KMS-11 (cell line): ENCODE measurements at regions not wholly inside any gene's neighbourhood (a gene's known extent, or its start where the extent isn't known, plus 50 kb on each side); places are given as distances from the start of the nearest gene placed in this dataset.

Experiments
- H2AFZ ChIP-seq: fragments of 200-600 bp; sonication (generic); 2 replicates; pipeline ENCODE4 v1.6.1; 2016; ENCODE audit warnings: antibody characterized with exemption, mixed run types, low read depth
- H3K27ac ChIP-seq: fragments of 200-600 bp; sonication (generic); 2 replicates; pipeline ENCODE4 v1.6.1; 2016; ENCODE audit warnings: mild to moderate bottlenecking, mixed run types
- H3K27me3 ChIP-seq: fragments of 200-600 bp; sonication (generic); 2 replicates; pipeline ENCODE4 v1.6.1; 2017; ENCODE audit warnings: mild to moderate bottlenecking, low read depth, mixed run types, moderate library complexity; ENCODE audit not compliant: insufficient read depth
- H3K36me3 ChIP-seq: fragments of 200-600 bp; sonication (generic); 2 replicates; pipeline ENCODE4 v1.6.1; 2017; ENCODE audit warnings: mild to moderate bottlenecking, mixed run types; ENCODE audit not compliant: insufficient read depth
- H3K4me1 ChIP-seq: fragments of 200-600 bp; sonication (generic); 2 replicates; pipeline ENCODE4 v1.6.1; 2016; ENCODE audit warnings: mild to moderate bottlenecking, low read depth, mixed run types; ENCODE audit not compliant: poor library complexity, severe bottlenecking
- H3K4me2 ChIP-seq: fragments of 200-600 bp; sonication (generic); 2 replicates; pipeline ENCODE4 v1.7.0; 2016; ENCODE audit warnings: mild to moderate bottlenecking, mixed run types
- H3K4me3 ChIP-seq: fragments of 200-600 bp; sonication (generic); IDR thresholded peaks from 2 replicates; pipeline ENCODE4 v1.6.1; 2017; ENCODE audit warnings: low read depth, low read length, mixed read lengths; ENCODE audit not compliant: insufficient read depth
- H3K79me2 ChIP-seq: fragments of 200-600 bp; sonication (generic); 2 replicates; pipeline ENCODE4 v1.6.1; 2016; ENCODE audit warnings: low read depth, mixed run types; ENCODE audit not compliant: insufficient read depth
- H3K9ac ChIP-seq: fragments of 200-600 bp; sonication (generic); 2 replicates; pipeline ENCODE4 v1.6.1; 2016; ENCODE audit warnings: mild to moderate bottlenecking, mixed run types
- H4K20me1 ChIP-seq: fragments of 200-600 bp; sonication (generic); 2 replicates; pipeline ENCODE4 v1.6.1; 2016; ENCODE audit warnings: mild to moderate bottlenecking, mixed run types; ENCODE audit not compliant: insufficient read depth
- CTCF ChIP-seq: fragments of 200-600 bp; sonication (generic); conservative IDR thresholded peaks from 2 replicates; pipeline ENCODE4 v1.6.1; 2017; ENCODE audit warnings: low read depth, mild to moderate bottlenecking, antibody characterized with exemption, low read length, moderate library complexity, mixed read lengths

GRCh38 chr5:58258984-58259684 is 200.8 kb downstream of the PLK2 start:
- no peak for TF ChIP-seq CTCF
- H3K27ac ChIP-seq, result no peak overlapping the region
- no peak overlapping the region for H3K9ac ChIP-seq

GRCh38 chr5:58255970-58256369 is 203.9 kb downstream of the PLK2 start:
- Histone ChIP-seq H3K27me3 (no peaks in the 10 kb centered on the region), H3K4me3 (no peak overlapping the region), H3K36me3 (no peaks in the 10 kb centered on the region), H2AFZ (no peak overlapping the region), H3K4me1 (no peaks in the 10 kb centered on the region), H3K27ac (no peak overlapping the region), H4K20me1 (no peaks in the 10 kb centered on the region), H3K9ac (no peak overlapping the region), H3K79me2 (no peaks in the 10 kb centered on the region), H3K4me2 (no peak overlapping the region)
- no peak for TF ChIP-seq CTCF

More at GRCh38 chr5:58258984-58259684, 200.8 kb downstream of the PLK2 start:
- H4K20me1 ChIP-seq, result no peaks in the 10 kb centered on the region
- no peak overlapping the region for H2AFZ ChIP-seq
- no peaks in the 10 kb centered on the region for H3K27me3 ChIP-seq
- H3K4me2 ChIP-seq, result no peak overlapping the region
- H3K4me1 ChIP-seq, result no peaks in the 10 kb centered on the region
- no peak overlapping the region for H3K4me3 ChIP-seq
- H3K79me2 ChIP-seq, result no peaks in the 10 kb centered on the region
- no peaks in the 10 kb centered on the region for H3K36me3 ChIP-seq

- Histone ChIP-seq H2AFZ (no peak overlapping the region), H3K79me2 (no peaks in the 10 kb centered on the region), H3K9ac (no peak overlapping the region), H3K4me1 (no peaks in the 10 kb centered on the region), H3K27ac (no peak overlapping the region), H4K20me1 (no peaks in the 10 kb centered on the region), H3K4me2 (no peak overlapping the region), H3K4me3 (no peak overlapping the region), H3K36me3 (no peaks in the 10 kb centered on the region), H3K27me3 (no peaks in the 10 kb centered on the region)
- TF ChIP-seq CTCF, result no peak
These were observed 204.5 kb downstream of the PLK2 start for GRCh38 chr5:58255386-58255785.

- no peaks in the 10 kb centered on the region for H4K20me1 ChIP-seq
- no peak overlapping the region for H3K4me2 ChIP-seq
- H3K27ac ChIP-seq, result no peak overlapping the region
- no peaks in the 10 kb centered on the region for H3K79me2 ChIP-seq
- H3K4me3 ChIP-seq, result no peak overlapping the region
- no peaks in the 10 kb centered on the region for H3K36me3 ChIP-seq
- H3K4me1 ChIP-seq, result no peaks in the 10 kb centered on the region
- no peaks in the 10 kb centered on the region for H3K27me3 ChIP-seq
- no peak for TF ChIP-seq CTCF
- no peak overlapping the region for H3K9ac ChIP-seq
- no peak overlapping the region for H2AFZ ChIP-seq
These were observed 211.7 kb downstream of the PLK2 start for GRCh38 chr5:58248221-58248620.
